ENCODE measurements at regions not wholly inside any gene's neighbourhood (a gene's known extent, or its start where the extent isn't known, plus 50 kb on each side); places are given as distances from the start of the nearest gene placed in this dataset.

DNA sequence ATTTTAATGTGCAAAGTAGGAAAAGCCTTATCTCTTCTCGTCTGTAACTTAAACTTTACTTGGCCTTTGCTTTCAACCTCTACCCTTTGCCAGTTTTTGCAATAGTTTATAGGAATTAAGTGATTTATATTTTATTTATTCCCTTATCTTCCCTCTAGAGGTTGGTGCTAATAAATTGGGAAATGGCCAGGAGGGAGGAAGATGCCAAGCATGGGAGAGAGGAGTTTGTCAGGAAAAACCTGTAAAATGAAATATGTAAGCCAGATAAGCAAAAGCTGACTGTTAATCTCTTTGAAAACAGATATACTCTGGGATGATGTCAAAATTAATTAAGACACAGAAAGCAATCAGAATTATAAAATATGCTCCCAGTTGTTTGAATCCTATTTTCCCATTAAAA lies 484.5 kb downstream of the NR2F1-AS1 start:
- H3K79me1 ChIP-seq (replicated peaks; ENCODE audit: low read length, poor library complexity, severe bottlenecking): no peaks in the 10 kb centered on the region
- no peak overlapping the region for H2AFZ ChIP-seq (ENCODE audit: low read depth, low read length)
- no peak overlapping the region for H3K18ac ChIP-seq (ENCODE audit: low read depth in 1 of 2, low read length in 2 of 2)
- no peak overlapping the region for H3K4ac ChIP-seq (ENCODE audit: low read depth in 1 of 2, low read length in 2 of 2)
- H2BK12ac ChIP-seq (ENCODE audit: low read length in 2 of 2): no peak overlapping the region
- H3K27me3 ChIP-seq (ENCODE audit: control insufficient read depth in 1 of 2, insufficient read depth in 1 of 2, low read length in 2 of 2): no peaks in the 10 kb centered on the region
- peaks cover 2% of the 10 kb centered on the region for H3K4me1 ChIP-seq (ENCODE audit: control insufficient read depth, insufficient read depth, low read depth, low read length)
- no peak overlapping the region for H3K23ac ChIP-seq (ENCODE audit: low read length in 2 of 2)
- no peak overlapping the region for H2BK5ac ChIP-seq (ENCODE audit: low read depth, low read length, poor library complexity, severe bottlenecking)
- no CpG with 5 or more reads among the region's 1 CpG for WGBS
- no peak for DNase-seq
- H4K8ac ChIP-seq (ENCODE audit: low read length): no peak overlapping the region
- no peak overlapping the region for H3K27ac ChIP-seq (ENCODE audit: low read length, poor library complexity, severe bottlenecking)
- no peak overlapping the region for H2AK5ac ChIP-seq (ENCODE audit: low read length, severe bottlenecking)
- no peak overlapping the region for H3K9ac ChIP-seq (ENCODE audit: low read length)
- no peak overlapping the region for H2BK120ac ChIP-seq (ENCODE audit: low read depth, low read length)
- no peak overlapping the region for H3K4me3 ChIP-seq (ENCODE audit: insufficient read depth in 1 of 2, low read depth in 1 of 2, low read length in 2 of 2)
- no peaks in the 10 kb centered on the region for H3K9me3 ChIP-seq (ENCODE audit: control insufficient read depth, low read length)
- no peak overlapping the region for H3K4me2 ChIP-seq (ENCODE audit: low read length, poor library complexity, severe bottlenecking)
- H3K14ac ChIP-seq (ENCODE audit: low read length in 2 of 2): no peak overlapping the region
- H2BK15ac ChIP-seq (ENCODE audit: low read depth, poor library complexity, severe bottlenecking): no peak overlapping the region
- no peaks in the 10 kb centered on the region for H3K36me3 ChIP-seq (ENCODE audit: control insufficient read depth in 1 of 2, insufficient read depth in 2 of 2, low read depth in 1 of 2, low read length in 2 of 2)
- no peak overlapping the region for H4K91ac ChIP-seq (ENCODE audit: low read length)

DNA sequence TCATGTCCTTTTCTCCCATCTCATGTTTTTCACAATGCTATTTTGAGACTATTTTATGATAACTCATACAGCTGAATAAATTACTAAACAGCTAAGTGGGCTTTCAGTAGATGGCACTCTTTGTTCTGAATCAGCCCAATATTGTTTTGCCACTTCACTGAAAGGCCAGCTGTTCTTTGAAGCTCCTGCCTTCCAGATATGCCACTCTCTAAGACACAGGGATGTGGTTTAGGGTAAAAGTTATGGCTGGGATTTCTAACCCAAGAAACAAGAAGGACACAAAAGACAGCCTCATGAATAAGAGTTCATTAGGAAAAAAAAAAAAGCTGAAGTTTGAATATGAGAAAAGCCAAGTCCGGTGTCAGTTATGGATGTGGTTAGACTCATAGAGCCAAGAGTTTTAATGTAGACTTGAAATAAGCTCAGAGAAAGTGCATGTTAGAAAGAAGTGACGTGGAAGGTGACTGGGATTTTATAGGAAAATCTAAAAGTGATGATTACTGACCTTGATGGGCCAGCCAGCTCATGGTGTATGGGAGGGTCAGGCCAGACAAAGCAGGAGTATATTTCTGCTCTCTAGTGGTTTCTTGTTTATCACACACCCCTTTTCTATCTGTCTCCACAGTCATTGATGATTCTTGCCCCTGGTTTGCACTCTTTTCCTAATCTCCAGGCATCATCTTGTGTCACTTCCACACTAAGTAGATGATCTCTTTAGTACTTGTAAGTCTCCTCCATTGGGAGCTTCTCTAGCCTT lies 488.5 kb downstream of the NR2F1-AS1 start:
- no peak overlapping the region for H3K27ac ChIP-seq (ENCODE audit: low read length, poor library complexity, severe bottlenecking)
- no peak overlapping the region for H3K23ac ChIP-seq (ENCODE audit: low read length in 2 of 2)
- H3K4me1 ChIP-seq (ENCODE audit: control insufficient read depth, insufficient read depth, low read depth, low read length): no peaks in the 10 kb centered on the region
- no peak overlapping the region for H4K8ac ChIP-seq (ENCODE audit: low read length)
- H2BK12ac ChIP-seq (ENCODE audit: low read length in 2 of 2): no peak overlapping the region
- no peak overlapping the region for H3K14ac ChIP-seq (ENCODE audit: low read length in 2 of 2)
- no peak overlapping the region for H2AK5ac ChIP-seq (ENCODE audit: low read length, severe bottlenecking)
- H3K4me2 ChIP-seq (ENCODE audit: low read length, poor library complexity, severe bottlenecking): no peak overlapping the region
- no peak for DNase-seq
- no peak overlapping the region for H4K91ac ChIP-seq (ENCODE audit: low read length)
- no peak overlapping the region for H3K18ac ChIP-seq (ENCODE audit: low read depth in 1 of 2, low read length in 2 of 2)
- no peaks in the 10 kb centered on the region for H3K27me3 ChIP-seq (ENCODE audit: control insufficient read depth in 1 of 2, insufficient read depth in 1 of 2, low read length in 2 of 2)
- H3K4ac ChIP-seq (ENCODE audit: low read depth in 1 of 2, low read length in 2 of 2): no peak overlapping the region
- no peak overlapping the region for H2AFZ ChIP-seq (ENCODE audit: low read depth, low read length)
- no peak overlapping the region for H2BK5ac ChIP-seq (ENCODE audit: low read depth, low read length, poor library complexity, severe bottlenecking)
- WGBS: 90% methylated on average over 2 of the region's 2 CpGs
- H3K9ac ChIP-seq (ENCODE audit: low read length): no peak overlapping the region
- H3K4me3 ChIP-seq (ENCODE audit: insufficient read depth in 1 of 2, low read depth in 1 of 2, low read length in 2 of 2): no peak overlapping the region
- no peaks in the 10 kb centered on the region for H3K9me3 ChIP-seq (ENCODE audit: control insufficient read depth, low read length)
- H2BK15ac ChIP-seq (ENCODE audit: low read depth, poor library complexity, severe bottlenecking): no peak overlapping the region
- H3K36me3 ChIP-seq (ENCODE audit: control insufficient read depth in 1 of 2, insufficient read depth in 2 of 2, low read depth in 1 of 2, low read length in 2 of 2): no peaks in the 10 kb centered on the region
- no peak overlapping the region for H2BK120ac ChIP-seq (ENCODE audit: low read depth, low read length)
- H3K79me1 ChIP-seq (replicated peaks; ENCODE audit: low read length, poor library complexity, severe bottlenecking): no peaks in the 10 kb centered on the region

DNA sequence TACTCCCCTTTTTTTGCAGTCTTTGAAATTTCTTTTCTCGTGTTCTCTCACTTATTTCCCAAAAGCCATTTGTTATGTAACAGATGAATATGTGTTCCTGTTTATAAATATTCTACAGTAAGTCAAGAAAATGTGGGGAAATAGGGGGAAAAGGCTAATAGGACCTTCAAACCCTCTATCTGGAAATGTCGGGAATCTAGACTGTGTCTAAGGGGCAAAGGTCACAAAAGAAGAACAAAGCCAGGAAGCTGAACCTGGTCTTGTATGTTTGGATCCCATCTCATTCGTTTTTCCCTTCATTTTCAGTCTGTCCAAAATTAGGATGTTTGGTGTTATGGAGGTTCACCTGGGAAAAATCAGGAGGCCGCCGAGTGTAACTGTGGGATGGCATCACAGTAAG lies 490.3 kb downstream of the NR2F1-AS1 start:
- Histone ChIP-seq H3K14ac (ENCODE audit: low read length in 2 of 2) (no peak overlapping the region), H3K18ac (ENCODE audit: low read depth in 1 of 2, low read length in 2 of 2) (no peak overlapping the region), H3K9me3 (ENCODE audit: control insufficient read depth, low read length) (no peaks in the 10 kb centered on the region), H3K79me1 (replicated peaks; ENCODE audit: low read length, poor library complexity, severe bottlenecking) (no peaks in the 10 kb centered on the region), H3K36me3 (ENCODE audit: control insufficient read depth in 1 of 2, insufficient read depth in 2 of 2, low read depth in 1 of 2, low read length in 2 of 2) (no peaks in the 10 kb centered on the region), H3K4ac (ENCODE audit: low read depth in 1 of 2, low read length in 2 of 2) (no peak overlapping the region), H3K23ac (ENCODE audit: low read length in 2 of 2) (no peak overlapping the region), H3K27me3 (ENCODE audit: control insufficient read depth in 1 of 2, insufficient read depth in 1 of 2, low read length in 2 of 2) (no peaks in the 10 kb centered on the region), H2BK120ac (ENCODE audit: low read depth, low read length) (no peak overlapping the region), H4K8ac (ENCODE audit: low read length) (no peak overlapping the region), H3K4me2 (ENCODE audit: low read length, poor library complexity, severe bottlenecking) (no peak overlapping the region), H4K91ac (ENCODE audit: low read length) (no peak overlapping the region), H3K4me3 (ENCODE audit: insufficient read depth in 1 of 2, low read depth in 1 of 2, low read length in 2 of 2) (no peak overlapping the region), H2BK12ac (ENCODE audit: low read length in 2 of 2) (no peak overlapping the region), H2BK5ac (ENCODE audit: low read depth, low read length, poor library complexity, severe bottlenecking) (no peak overlapping the region), H3K27ac (ENCODE audit: low read length, poor library complexity, severe bottlenecking) (no peak overlapping the region), H2BK15ac (ENCODE audit: low read depth, poor library complexity, severe bottlenecking) (no peak overlapping the region), H3K9ac (ENCODE audit: low read length) (no peak overlapping the region), H2AFZ (ENCODE audit: low read depth, low read length) (no peak overlapping the region), H3K4me1 (ENCODE audit: control insufficient read depth, insufficient read depth, low read depth, low read length) (no peaks in the 10 kb centered on the region), H2AK5ac (ENCODE audit: low read length, severe bottlenecking) (no peak overlapping the region)
- DNase-seq: no peak
- WGBS: 99% methylated on average over 4 of the region's 5 CpGs

DNA sequence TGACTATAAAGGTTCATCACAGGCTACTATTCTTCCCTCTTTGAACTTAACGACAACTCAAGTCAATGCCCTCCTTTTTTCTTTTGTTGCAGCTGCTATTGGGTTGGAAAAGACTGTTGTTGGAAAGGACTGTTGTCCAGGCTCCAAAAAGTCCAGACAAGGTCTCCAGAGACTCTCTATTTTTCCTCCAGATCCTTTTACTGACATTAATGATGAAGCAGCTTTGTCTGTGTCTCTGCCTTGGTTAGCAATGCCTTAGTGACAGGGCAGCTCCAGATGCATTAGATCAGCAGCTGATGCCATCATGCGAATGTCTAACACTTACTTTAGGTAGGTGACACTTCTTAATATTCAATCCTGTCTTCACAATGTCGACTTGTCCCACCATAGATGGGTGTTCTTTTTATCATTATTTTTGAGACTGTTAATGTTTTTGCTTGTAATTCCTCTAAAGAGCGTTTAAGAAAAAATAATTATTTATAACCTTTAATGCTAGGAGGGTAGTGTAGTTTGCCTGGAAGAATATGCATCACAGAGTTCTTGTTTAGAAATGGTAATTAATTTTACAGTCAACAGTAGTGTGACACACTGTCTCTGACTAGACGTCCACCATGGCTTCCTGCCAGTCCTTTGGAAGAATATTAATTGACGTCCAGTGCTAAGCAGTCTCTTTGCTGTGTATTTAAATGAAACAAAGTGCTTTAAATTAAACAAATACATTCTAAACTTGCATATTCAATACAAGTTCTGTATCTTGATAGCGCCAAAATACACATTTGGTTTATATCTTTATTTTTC lies 492.2 kb downstream of the NR2F1-AS1 start:
- Histone ChIP-seq H3K9me3 (ENCODE audit: control insufficient read depth, low read length) (no peaks in the 10 kb centered on the region), H4K8ac (ENCODE audit: low read length) (no peak overlapping the region), H3K27me3 (ENCODE audit: control insufficient read depth in 1 of 2, insufficient read depth in 1 of 2, low read length in 2 of 2) (no peaks in the 10 kb centered on the region), H3K4ac (ENCODE audit: low read depth in 1 of 2, low read length in 2 of 2) (no peak overlapping the region), H2BK5ac (ENCODE audit: low read depth, low read length, poor library complexity, severe bottlenecking) (no peak overlapping the region), H2AK5ac (ENCODE audit: low read length, severe bottlenecking) (no peak overlapping the region), H2BK120ac (ENCODE audit: low read depth, low read length) (no peak overlapping the region), H3K4me3 (ENCODE audit: insufficient read depth in 1 of 2, low read depth in 1 of 2, low read length in 2 of 2) (no peak overlapping the region), H3K14ac (ENCODE audit: low read length in 2 of 2) (no peak overlapping the region), H3K18ac (ENCODE audit: low read depth in 1 of 2, low read length in 2 of 2) (peak overlapping the region in 1 of 2 experiments; percentile 11), H4K91ac (ENCODE audit: low read length) (no peak overlapping the region), H2AFZ (ENCODE audit: low read depth, low read length) (no peak overlapping the region), H3K23ac (ENCODE audit: low read length in 2 of 2) (no peak overlapping the region), H3K79me1 (replicated peaks; ENCODE audit: low read length, poor library complexity, severe bottlenecking) (no peaks in the 10 kb centered on the region), H3K9ac (ENCODE audit: low read length) (no peak overlapping the region), H2BK12ac (ENCODE audit: low read length in 2 of 2) (no peak overlapping the region), H3K4me1 (ENCODE audit: control insufficient read depth, insufficient read depth, low read depth, low read length) (no peaks in the 10 kb centered on the region), H2BK15ac (ENCODE audit: low read depth, poor library complexity, severe bottlenecking) (no peak overlapping the region), H3K27ac (ENCODE audit: low read length, poor library complexity, severe bottlenecking) (no peak overlapping the region), H3K36me3 (ENCODE audit: control insufficient read depth in 1 of 2, insufficient read depth in 2 of 2, low read depth in 1 of 2, low read length in 2 of 2) (no peaks in the 10 kb centered on the region), H3K4me2 (ENCODE audit: low read length, poor library complexity, severe bottlenecking) (no peak overlapping the region)
- DNase-seq: no peak
- 69% methylated on average over 5 of the region's 7 CpGs for WGBS
